Inferior parietal cortex (tissue), 1 donor: ENCODE measurements at regions not wholly inside any gene's neighbourhood (a gene's known extent, or its start where the extent isn't known, plus 50 kb on each side); places are given as distances from the start of the nearest gene placed in this dataset.

Experiments used
- DNase-seq: peaks from one replicate; pipeline ENCODE4 v3.0.0-alpha.2; 2016; ENCODE audit errors: extremely low spot score

DNA sequence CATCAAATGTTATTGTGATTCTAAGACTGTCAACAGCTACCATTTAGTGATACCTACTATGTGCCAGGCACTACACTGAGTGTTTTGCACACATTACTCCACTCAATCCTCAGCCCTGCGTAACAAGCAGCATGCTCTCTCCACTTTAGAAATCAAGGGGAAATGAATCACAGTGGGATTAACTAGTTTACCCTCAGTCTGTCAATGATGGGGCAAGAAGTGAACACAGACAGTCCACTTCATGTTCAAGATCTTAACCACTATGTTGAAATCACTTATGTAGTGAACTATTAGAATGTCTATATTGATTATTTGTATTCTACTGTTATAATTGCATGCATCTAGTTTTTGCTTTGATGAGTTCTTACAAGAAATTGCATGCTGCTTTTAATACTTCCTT is 165.3 kb downstream of the LTN1 start:
- DNase-seq, result no peak

DNA sequence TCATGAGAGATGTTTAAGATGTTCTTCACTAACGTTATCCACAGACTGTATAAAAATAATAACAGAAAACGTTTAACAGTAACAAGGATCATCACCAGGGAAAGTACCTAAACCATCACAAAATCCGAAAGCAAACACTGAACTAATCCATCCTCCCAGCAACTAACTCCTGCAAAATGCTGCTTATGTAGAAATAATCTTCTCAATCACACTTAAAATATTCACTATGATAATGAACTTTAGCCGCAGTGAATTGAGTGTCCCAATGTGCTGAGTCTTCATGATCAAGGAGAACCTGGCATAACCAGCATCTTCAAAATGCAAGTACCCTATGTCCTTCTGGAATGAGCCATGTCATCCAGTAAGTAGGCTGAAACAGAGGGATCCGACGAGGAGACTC is 166.1 kb downstream of the LTN1 start:
- no peak for DNase-seq

DNA sequence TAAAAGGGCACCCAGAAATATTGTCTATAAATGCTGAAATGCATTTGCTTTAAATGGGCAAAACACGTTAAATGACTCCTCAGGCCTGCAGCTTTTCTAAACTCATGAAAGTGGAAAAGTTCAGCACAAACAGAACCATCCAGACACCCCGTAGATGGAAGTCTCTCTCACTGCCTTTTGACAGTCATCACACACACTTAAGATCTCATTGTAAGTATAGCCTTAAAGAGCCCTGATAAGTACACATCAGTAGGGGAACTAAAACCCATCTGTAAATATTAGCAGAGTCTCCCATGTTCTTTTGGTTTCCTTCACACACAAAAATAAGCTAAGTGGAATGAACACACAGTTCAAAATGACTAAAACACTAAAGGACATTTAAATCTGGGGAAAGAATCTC is 166.7 kb downstream of the LTN1 start:
- no peak for DNase-seq

DNA sequence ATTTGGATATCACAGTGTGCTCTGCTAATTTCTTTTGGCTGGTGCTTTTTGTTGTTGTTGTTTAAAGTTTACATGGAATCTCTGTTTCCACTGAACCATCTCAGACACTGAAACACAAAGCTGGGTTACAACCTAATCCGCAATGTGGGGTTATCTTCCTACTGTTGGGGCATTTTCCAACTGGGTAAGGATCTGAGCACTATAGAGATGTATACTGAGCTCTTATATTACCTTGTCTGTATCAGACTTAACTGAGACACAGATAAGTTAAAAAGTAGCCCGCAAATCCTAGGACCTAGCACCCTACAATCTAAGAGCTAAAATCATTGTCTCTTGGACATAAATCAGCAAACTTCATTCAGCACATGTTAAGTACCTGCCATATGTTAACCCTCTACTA is 169.2 kb downstream of the LTN1 start:
- no peak for DNase-seq

DNA sequence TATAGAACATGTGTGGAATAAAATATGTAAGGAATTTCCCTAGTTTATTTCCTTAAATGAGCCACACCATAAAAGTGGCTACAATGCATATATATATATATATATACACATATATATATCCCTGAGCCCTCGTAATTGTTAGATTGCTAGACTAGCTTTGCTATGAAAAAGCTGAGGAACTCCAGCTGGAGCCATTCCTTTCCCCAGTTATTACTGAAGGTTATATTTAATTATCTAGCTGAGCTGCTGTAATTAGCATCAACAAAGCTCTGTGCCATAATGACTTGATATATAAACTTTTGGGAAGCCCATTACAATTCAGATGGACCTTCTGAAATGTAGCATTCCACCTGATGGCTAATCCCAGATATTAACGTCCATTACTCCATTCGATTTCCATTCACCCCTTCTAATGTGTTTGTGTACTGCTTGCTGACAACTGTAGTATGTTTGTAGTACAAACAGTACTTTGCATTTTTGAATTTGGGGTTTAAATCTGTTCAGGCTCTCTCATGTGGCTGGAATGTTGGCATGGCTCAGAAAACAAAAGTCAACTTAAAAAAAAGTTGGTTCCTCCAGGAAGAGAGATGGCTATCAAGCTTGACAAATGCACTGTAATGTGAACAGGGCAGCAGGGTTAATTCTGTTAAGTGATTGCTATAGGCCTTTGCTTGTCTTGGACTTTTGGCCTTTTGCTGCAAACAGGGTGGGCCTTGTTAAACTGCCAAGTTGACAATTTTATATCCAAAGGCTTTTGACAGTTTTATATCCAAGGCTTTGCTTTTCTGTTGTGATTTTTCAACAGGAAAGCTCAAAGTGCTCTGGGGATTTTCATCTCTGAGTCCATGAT is 170.0 kb downstream of the LTN1 start:
- no peak for DNase-seq

DNA sequence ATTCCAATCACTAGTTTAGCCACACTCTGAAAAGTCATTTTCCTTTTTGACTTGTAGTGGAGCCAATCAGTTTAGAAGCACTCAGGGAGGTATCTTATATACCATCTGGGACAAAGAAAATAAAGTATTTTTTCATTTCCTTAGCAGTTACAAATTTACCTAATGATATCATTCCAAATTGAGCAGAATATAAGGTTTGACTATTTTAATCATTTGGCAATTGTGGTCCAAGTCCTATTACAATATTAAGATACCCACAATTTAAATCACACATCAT is 170.6 kb downstream of the LTN1 start:
- DNase-seq, result no peak

DNA sequence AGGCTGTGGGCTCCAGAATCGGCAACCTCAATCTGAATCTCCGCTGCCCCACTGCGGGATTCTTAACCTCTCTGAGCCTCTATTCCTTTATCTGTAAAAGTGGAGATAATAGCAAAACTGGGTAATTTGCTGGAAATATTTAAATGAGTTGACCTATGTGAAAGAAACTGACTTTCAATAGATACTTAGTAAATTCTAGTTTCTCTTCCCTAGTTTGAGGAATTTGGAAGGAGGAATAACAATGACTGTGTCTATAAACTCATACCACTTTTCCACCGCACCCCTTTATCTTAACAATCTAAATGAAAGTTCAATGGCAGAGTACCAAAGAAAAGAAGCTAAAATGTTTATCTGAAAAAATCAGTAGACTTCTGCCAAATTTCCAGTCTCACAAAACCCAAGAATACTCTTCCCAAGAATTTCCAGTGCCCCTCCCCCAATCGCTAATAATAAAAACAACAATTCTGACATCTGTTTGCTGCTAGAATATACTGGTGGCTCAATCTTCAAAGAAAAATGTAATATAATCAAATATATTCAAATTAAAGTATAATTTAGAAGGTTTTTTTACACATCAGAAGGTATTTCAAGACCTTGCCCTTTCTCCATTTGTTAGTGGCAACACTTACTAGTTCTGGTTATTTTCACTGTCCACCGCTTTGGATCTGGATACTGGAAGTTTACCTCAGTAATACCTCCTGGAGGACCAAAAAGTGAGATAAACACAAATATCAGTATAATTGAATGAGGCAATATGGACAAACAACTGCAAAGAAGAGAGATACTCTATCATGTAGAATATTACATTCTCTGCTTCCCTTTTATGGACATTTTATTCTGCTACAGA is 171.2 kb downstream of the LTN1 start:
- no peak for DNase-seq

DNA sequence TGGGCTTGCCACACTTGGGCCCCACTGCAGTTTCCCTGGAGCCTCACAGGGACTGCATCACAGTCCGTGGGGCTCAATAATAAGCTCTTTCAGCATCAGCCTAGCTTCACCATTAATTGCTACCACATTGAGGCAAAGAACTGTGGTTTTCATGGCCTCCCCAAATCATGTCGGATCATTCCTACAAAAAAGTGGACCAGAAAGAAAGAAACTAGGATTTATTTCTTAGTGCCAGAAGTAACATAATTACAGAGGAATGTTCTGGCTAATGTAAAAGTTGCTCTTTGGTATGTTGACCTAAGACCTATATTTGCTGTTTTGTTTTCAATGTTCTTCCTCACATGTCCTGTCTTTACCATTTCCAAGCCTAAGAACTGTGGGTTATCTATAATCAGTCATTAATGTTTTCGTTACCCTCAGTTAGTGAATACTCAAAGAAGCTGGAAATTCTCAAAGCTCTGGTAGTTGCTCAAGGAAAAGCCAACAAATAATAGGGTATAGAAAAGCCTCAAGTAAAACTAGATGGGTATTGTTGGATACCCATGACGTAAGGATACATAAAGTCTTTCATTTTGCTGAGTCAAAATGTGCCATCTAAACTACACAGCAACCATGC is 173.9 kb downstream of the LTN1 start:
- no peak for DNase-seq

DNA sequence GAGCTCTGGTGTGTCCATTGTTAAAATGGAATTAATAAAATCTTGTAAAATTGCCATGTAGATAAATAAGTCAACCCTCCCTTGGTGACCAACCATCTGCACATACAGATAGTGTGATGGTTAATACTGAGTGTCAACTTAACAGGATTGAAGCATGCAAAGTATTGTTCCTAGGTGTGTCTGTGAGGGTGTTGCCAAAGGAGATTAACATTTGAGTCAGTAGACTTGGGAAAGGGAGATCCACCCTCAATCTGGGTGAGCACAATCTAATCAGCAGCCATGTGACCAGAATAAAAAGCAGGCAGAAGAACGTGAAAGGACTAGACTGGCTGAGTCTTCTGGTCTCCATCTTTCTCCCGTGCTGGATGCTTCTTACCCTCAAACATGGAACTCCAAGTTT is 174.8 kb downstream of the LTN1 start:
- no peak for DNase-seq

DNA sequence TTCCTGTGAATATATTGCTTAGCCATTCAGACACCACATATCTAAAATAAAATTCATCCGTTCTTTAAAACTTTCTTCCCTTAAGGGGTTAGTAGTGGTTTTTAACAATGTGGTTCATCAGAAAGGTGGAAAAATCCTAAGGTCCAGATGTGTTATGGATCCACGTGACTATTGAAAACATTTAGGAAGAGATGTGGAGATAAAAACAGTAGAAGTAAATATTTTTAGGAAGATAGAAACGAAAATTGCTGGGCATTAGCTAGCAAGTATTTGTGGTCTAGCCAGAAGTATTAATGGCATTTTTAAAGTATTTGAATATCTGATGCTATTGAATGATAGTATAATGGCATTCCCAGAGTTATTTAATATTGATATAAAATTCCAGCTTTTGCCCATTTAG is 180.8 kb downstream of the LTN1 start:
- DNase-seq, result no peak

DNA sequence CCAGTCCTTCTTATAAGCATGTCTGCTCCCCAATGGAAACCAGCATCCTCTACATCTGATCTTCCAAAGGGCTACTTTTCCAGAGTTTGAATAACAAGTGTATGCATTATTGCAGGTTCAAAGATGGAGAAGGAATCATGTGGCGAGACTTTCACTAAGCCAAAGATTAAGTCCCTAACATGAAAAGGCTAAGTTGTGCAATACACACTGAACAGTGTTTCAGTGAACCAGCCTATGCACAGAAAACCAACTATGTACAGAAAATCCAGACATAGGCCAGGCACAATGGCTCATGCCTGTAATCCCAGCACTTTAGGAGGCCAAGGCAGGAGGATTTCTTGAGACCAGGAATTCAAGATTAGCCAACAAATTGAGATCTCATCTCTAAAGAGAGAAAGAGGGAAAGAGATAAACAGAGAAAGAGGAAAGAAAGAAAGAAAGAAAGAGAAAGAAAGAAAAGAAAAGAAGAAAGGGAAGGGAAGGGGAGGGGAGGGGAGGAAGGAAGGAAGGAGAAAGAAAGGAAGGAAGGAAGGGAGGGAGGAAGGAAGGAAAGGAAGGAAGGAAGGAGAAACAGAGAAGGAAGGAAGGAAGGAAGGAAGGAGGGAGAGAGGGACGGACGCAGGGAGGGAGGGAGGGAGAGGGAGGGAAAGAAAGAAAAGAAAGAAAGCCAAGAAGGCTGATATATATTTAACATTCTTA is 181.7 kb downstream of the LTN1 start:
- no peak for DNase-seq

DNA sequence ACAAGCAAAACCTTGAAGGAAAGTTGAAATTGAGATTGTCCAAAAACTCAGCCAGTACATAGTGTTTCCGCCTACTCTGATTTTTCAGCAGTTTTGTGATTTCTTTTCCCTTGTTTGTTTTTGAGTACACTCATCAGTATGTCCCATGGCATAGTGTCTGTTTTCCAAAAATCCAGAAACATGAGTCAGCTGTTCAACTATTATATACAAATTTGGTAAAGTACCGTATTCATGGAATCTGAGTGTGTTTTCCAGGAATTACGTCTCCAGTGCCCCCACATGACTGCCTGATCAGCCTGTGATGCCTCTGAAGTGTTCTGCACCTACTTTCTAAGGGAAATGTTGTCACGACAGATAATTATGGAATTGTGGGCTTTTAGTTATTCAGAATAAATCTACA is 186.8 kb downstream of the LTN1 start:
- no peak for DNase-seq

DNA sequence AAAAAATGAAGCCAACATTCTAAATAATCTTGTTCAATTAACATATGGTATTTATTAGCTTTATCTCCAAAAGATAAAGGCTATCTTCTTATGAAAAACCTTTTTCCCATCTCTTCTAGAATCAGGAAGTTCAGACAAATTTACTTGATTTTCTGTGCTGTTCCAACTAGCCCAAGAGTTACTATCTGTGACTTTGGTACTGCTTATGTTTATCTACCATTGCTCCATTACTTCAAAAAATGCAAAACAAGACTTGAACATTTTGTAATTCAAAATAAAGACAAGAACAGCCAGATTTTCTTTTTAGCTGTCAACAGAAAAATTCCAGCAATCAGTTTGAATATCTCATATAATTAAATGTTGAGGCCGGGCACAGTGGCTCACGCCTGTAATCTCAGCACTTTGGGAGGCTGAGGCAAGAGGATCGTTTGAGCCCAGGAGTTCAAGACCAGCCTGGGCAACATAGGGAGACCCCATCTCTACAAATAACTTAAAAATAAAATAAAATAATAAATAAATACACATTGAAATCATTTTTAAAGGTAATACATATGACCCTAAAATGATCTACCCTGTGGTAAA is 188.5 kb downstream of the LTN1 start:
- DNase-seq, result no peak

DNA sequence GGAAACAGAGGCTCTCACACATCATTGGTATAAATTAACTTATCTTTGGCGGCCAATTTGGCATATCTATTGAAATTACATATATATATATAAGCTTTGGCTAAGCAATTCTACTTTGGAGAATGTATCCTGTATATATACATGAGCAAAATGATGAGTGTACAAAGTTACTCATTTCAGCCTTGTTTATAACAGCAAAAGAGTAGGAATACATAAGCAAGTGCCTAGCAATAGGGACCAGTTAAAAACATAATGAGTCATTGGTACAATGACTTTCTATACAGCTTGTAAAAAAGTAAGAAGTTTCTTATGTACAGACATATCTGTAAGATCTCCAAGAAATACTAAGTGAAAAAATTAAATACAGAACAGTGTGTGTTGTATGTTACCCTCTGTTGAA is 190.8 kb downstream of the LTN1 start:
- DNase-seq, result no peak

DNA sequence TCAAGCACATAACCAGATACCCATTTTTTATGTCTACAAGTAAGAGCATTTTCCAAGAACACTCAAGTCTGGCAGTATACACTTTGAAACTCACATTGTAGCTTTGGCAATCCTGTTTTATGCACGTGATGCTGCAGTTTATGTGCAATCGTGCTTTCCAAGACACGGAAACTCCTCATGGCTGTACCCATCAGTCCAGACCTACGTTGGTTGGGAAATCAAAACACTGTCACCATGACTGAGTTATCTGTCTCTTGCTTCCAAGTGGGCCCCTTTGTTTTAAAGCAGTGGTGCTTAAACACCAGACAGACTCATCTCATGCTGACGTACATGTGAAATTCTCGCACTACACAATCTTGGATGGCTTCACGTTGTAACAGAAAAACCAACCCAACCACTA is 192.8 kb downstream of the LTN1 start:
- DNase-seq, result no peak

DNA sequence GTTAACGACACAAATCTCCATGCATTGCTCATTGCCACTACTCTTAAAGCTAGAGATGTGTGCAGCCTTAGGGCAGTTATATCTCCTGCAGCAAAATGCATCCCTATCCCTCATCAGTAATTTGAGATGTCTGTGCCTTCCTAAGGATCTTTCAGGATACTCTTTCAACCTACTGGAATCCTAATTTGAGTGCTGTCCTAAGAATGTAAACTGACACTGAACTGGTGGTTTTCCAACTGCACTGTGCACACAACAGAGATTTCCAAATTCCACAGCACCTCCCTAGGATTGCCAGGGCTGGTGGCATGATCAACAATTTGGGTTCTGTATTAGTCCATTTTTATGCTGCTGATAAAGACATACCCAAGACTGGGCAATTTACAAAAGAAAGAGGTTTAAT is 193.9 kb downstream of the LTN1 start:
- DNase-seq, result no peak

DNA sequence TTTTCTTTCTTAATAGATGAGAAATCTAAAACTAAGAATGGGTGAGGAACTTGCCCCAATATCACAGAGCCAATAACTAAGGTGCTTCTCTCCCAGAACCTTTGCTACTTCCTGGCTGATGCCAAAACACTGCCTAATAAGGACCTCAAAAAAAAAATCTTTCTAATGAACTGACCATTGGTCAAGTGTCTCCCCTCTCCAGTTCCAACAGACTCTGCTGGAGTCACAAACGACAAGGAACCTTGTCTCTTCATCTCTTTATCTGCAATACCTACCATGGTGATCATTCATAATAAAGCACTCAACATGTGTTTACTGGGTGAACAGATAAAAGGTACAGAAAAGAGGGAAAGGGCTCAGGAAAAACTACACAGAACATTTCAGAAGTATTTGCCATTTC is 197.4 kb downstream of the LTN1 start:
- DNase-seq, result no peak

DNA sequence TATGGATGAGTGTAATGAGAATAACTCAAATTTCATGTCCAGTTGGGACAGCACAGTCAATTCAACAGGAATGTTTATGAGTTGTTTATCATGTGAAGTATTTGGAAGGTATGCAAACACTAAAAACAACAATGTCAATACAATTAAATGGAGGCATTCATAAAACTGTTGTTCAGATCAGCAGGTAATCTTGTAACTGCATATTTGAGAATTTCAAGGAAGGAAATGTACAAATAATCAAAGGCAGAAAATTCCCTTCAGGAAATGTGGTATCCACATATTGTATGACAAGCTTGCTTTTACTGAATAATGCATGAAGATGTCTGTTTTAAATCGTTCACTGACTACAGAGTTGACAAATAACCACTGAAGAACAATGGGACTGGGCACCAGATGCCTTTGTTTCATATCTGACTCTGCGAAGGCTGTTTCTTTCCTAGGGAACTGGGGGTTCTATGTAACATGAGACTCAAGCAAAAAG is 198.3 kb downstream of the LTN1 start:
- no peak for DNase-seq

DNA sequence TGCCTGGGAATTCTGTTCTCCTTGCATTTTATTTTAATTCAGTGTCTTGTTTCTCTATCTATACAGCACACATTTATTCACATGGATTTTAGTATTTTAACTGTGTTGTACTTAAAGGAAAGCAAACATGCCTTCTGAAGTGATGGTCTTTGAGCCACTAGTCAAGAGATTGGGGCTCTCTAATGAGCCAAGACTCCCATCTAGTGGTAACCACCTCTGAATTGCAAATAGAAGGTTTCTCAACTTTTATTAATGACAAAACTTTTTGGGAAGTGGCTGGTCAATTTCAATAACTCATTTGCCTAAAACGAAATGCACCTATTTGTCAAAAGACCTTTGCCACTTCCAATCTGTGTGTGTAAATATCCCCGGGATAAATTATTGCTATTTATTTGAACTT is 199.6 kb downstream of the LTN1 start:
- no peak for DNase-seq

DNA sequence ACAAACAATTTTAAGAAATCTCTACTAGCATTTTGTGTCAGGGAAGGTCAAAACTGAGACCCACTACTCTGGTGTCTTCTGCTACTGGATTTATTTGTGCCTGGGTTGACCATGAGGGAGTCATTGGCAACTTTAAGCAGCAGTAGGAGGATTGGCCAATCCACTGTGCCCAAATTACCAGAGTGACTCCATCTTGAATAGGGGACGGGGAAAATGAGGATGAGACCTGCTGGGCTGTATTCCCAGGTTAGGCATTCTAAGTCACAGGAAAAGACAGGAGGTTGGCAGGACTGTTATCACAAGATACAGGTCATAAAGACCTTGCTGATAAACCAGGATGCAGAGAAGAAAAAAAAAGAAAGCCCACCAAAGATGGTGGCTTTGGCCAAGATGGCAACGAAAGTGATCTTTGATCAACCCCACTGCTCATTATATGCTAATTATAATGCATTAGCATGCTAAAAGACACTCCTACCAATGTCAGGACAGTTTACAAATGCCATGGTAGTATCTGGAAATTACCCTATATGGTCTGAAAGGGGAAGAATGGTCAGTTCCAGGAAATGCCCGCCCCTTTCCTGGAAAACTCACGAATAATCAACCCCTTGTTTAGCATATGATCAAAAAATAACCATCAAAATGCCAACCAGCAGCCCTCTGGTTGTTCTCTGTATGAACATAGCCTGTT is 200.9 kb downstream of the LTN1 start:
- no peak for DNase-seq

DNA sequence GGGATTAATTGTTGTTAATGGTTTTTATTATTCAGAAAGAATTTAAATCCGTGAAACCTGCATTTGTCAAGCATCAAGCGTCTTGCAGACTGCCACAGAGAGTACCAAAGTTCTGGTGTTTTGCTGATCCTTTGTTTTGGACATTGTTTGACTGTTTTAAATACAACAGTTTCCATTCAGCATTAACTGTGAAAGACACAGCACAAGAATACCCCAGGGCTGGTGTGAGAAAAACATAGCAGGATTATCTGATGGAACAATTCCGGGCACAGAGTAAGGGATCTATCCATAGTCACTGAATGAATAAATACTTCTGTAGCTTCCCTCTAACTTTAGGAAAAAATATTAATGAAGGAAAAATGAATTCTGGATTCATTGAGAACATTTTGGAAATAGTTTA is 202.3 kb downstream of the LTN1 start:
- DNase-seq, result no peak
